PC-3 (cell line): ENCODE measurements at regions not wholly inside any gene's neighbourhood (a gene's known extent, or its start where the extent isn't known, plus 50 kb on each side); places are given as distances from the start of the nearest gene placed in this dataset.

ENCODE experiments used
- ATAC-seq: fragments of 200-7000 bp; cut with Tn5 transposase; 2 replicates; pipeline ENCODE4 v1.9.1; 2020; ENCODE audit warnings: mild to moderate bottlenecking, moderate library complexity
- BruUV-seq: library from RNA; stranded (reverse); fragments of 400-500 nt; replicated peaks from 2 replicates; lab custom pipeline; 2021; lab: Mats Ljungman, UMichigan
- CTCF ChIA-PET: fragments of 300-600 bp; sonication (Branson Sonifier 250); formaldehyde crosslinking; loops from one replicate; lab custom pipeline; 2022; ENCODE audit warnings: antibody characterized with exemption; lab: Charles Lee
- POLR2A ChIA-PET: fragments of 300-600 bp; sonication (Branson Sonifier 250); formaldehyde crosslinking; loops from one replicate; lab custom pipeline; 2022; ENCODE audit warnings: antibody characterized with exemption; ENCODE audit not compliant: unreplicated experiment; lab: Charles Lee
- DNase-seq: peaks from one replicate; pipeline ENCODE4 v3.0.0-alpha.2; 2015
- H2AFZ ChIP-seq: fragments of 300-600 bp; sonication (generic); 2 replicates; pipeline ENCODE4 v1.6.0; 2016; ENCODE audit warnings: antibody characterized with exemption, low read length
- H3F3A ChIP-seq: fragments of 300-600 bp; sonication (generic); one replicate; pipeline ENCODE4 v1.6.0; 2017; ENCODE audit warnings: antibody characterized with exemption, low read length, control low read depth, mild to moderate bottlenecking; ENCODE audit not compliant: unreplicated experiment
- H3K27ac ChIP-seq: fragments of 300-600 bp; sonication (generic); 2 replicates; pipeline ENCODE4 v1.5.1; 2016; ENCODE audit warnings: mild to moderate bottlenecking, low read length
- H3K27me3 ChIP-seq: fragments of 300-600 bp; sonication (generic); 2 replicates; pipeline ENCODE4 v1.6.1; 2016; ENCODE audit warnings: low read length, mixed read lengths
- H3K36me3 ChIP-seq: fragments of 300-600 bp; sonication (generic); 2 replicates; pipeline ENCODE4 v1.6.1; 2016; ENCODE audit warnings: low read depth, mixed run types, low read length, mixed read lengths
- H3K4me1 ChIP-seq: fragments of 300-600 bp; sonication (generic); 2 replicates; pipeline ENCODE4 v1.5.1; 2016; ENCODE audit warnings: low read length; ENCODE audit not compliant: insufficient read depth
- H3K4me2 ChIP-seq: fragments of 300-600 bp; sonication (generic); 2 replicates; pipeline ENCODE4 v1.6.0; 2016; ENCODE audit warnings: low read length
- H3K4me3 ChIP-seq: fragments of 300-600 bp; sonication (generic); 2 replicates; pipeline ENCODE4 v1.5.1; 2016; ENCODE audit warnings: mild to moderate bottlenecking, low read length, mixed read lengths
- H3K79me2 ChIP-seq: fragments of 300-600 bp; sonication (generic); 2 replicates; pipeline ENCODE4 v1.6.1; 2017; ENCODE audit warnings: low read length, mixed read lengths
- H3K9ac ChIP-seq: fragments of 300-600 bp; sonication (generic); 2 replicates; pipeline ENCODE4 v1.6.0; 2016; ENCODE audit warnings: mild to moderate bottlenecking, low read length
- H3K9me2 ChIP-seq: fragments of 300-600 bp; sonication (generic); replicated peaks from 2 replicates; pipeline ENCODE4 v1.6.1; 2016; ENCODE audit warnings: mixed run types, low read length, mixed read lengths
- H3K9me3 ChIP-seq: fragments of 300-600 bp; sonication (generic); 2 replicates; pipeline ENCODE4 v1.6.1; 2016; ENCODE audit warnings: low read length, mixed read lengths
- H4K20me1 ChIP-seq: fragments of 300-600 bp; sonication (generic); 2 replicates; pipeline ENCODE4 v1.6.1; 2016; ENCODE audit warnings: low read length, mixed read lengths
- CTCF ChIP-seq: fragments of 300-600 bp; sonication (generic); conservative IDR thresholded peaks from 2 replicates; pipeline ENCODE4 v1.5.1; 2017; ENCODE audit warnings: antibody characterized with exemption, low read depth, mild to moderate bottlenecking, low read length
- EZH2 ChIP-seq: fragments of 300-600 bp; sonication (generic); IDR thresholded peaks from one replicate; pipeline ENCODE4 v1.6.1; 2017; ENCODE audit warnings: antibody characterized with exemption, mild to moderate bottlenecking, low read length; ENCODE audit not compliant: unreplicated experiment
- EZH2phosphoT487 ChIP-seq: fragments of 300-600 bp; sonication (generic); IDR thresholded peaks from 2 replicates; pipeline ENCODE4 v1.6.1; 2018; ENCODE audit warnings: mild to moderate bottlenecking, antibody characterized with exemption, low read length, borderline replicate concordance
- intact Hi-C: fragments of 100-400 bp; cut with micrococcal nuclease; formaldehyde crosslinking; loops from 2 replicates; pipeline ENCODE4 v1.9.0; 2023

GRCh38 chr18:34956663-34957062 lies 84.5 kb upstream of the MAPRE2 start:
- intact Hi-C loops, result no loop called here
- no peak for TF ChIP-seq EZH2phosphoT487
- TF ChIP-seq CTCF, result no peak
- no peak for TF ChIP-seq EZH2
- BruUV-seq, result no TSS peak
- Histone ChIP-seq H2AFZ (no peak overlapping the region), H4K20me1 (no peaks in the 10 kb centered on the region), H3K36me3 (no peaks in the 10 kb centered on the region), H3K27ac (no peak overlapping the region), H3K4me3 (no peak overlapping the region), H3K4me2 (no peak overlapping the region), H3F3A (no peaks in the 10 kb centered on the region), H3K9ac (no peak overlapping the region), H3K9me2 (no peaks in the 10 kb centered on the region), H3K79me2 (no peaks in the 10 kb centered on the region), H3K4me1 (peaks cover 8% of the 10 kb centered on the region; the same call in 1 of the 2 replicates), H3K27me3 (no peaks in the 10 kb centered on the region), H3K9me3 (no peaks in the 10 kb centered on the region)
- ChIA-PET POLR2A (no interaction called here), CTCF (no interaction called here)
- DNase-seq, result no peak
- ATAC-seq, result peak; percentile 64

GRCh38 chr18:34957119-34957863 lies 83.9 kb upstream of the MAPRE2 start:
- Histone ChIP-seq H2AFZ (no peak overlapping the region), H3K27ac (no peak overlapping the region), H3K27me3 (no peaks in the 10 kb centered on the region), H4K20me1 (no peaks in the 10 kb centered on the region), H3K4me2 (no peak overlapping the region), H3F3A (no peaks in the 10 kb centered on the region), H3K9ac (no peak overlapping the region), H3K4me1 (peaks cover 8% of the 10 kb centered on the region; the same call in 1 of the 2 replicates), H3K4me3 (no peak overlapping the region), H3K79me2 (no peaks in the 10 kb centered on the region), H3K9me2 (no peaks in the 10 kb centered on the region), H3K9me3 (no peaks in the 10 kb centered on the region), H3K36me3 (no peaks in the 10 kb centered on the region)
- CTCF ChIA-PET, result no interaction called here
- intact Hi-C loops, result no loop called here
- DNase-seq, result no peak
- BruUV-seq, result no TSS peak
- no peak for ATAC-seq
- POLR2A ChIA-PET, result no interaction called here
- TF ChIP-seq EZH2 (no peak), EZH2phosphoT487 (no peak), CTCF (no peak)

- intact Hi-C loops, result no loop called here
- no peaks in the 10 kb centered on the region for H3K9me2 ChIP-seq
- TF ChIP-seq EZH2 (no peak), EZH2phosphoT487 (no peak), CTCF (no peak)
Observed at GRCh38 chr18:34957864-34958259, 83.4 kb upstream of the MAPRE2 start.

More at GRCh38 chr18:34957864-34958259, 83.4 kb upstream of the MAPRE2 start:
- DNase-seq, result no peak
- no peak overlapping the region for H3K9ac ChIP-seq
- H3K9me3 ChIP-seq, result no peaks in the 10 kb centered on the region
- H3K4me3 ChIP-seq, result no peak overlapping the region
- H3K4me2 ChIP-seq, result no peak overlapping the region
- H2AFZ ChIP-seq, result no peak overlapping the region
- H4K20me1 ChIP-seq, result no peaks in the 10 kb centered on the region
- ATAC-seq, result no peak
- no peaks in the 10 kb centered on the region for H3K36me3 ChIP-seq
- no peaks in the 10 kb centered on the region for H3K27me3 ChIP-seq
- POLR2A ChIA-PET, result no interaction called here
- CTCF ChIA-PET, result no interaction called here
- no peaks in the 10 kb centered on the region for H3K79me2 ChIP-seq
- H3F3A ChIP-seq, result no peaks in the 10 kb centered on the region
- H3K4me1 ChIP-seq, result peaks cover 8% of the 10 kb centered on the region; the same call in 1 of the 2 replicates
- BruUV-seq, result no TSS peak
- H3K27ac ChIP-seq, result no peak overlapping the region
